ENCODE measurements at regions not wholly inside any gene's neighbourhood (a gene's known extent, or its start where the extent isn't known, plus 50 kb on each side); places are given as distances from the start of the nearest gene placed in this dataset.
"Not testable (repeated sequence)": the region's sequence is repeated elsewhere in the genome, so short reads cannot be mapped to it uniquely, and the experiment has no call there.

GRCh38 chr6:49118478-49118877, 344.6 kb downstream of the MMUT start:
- DNase-seq (ENCODE audit: low read depth in 2 of 3, low spot score in 2 of 3) = no peak

DNA sequence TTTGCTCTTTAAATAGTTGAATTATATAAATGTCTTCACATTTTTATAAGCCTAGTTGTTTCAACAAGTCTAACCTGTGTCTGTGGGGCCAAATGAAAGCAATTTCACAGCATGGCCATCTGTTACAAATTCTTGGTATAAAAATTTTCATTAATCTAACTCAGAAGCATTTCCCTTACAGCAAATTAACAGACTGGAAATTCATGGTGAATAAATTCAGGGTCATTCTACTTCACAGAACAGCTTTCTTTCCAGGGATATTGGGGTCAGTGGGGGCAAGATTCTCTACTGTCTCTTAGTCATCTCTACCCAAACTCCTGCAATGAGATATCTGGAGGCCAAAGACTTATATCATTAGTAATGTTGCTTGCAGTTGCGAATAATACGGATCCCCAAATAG, 352.1 kb downstream of the MMUT start:
- no peak for DNase-seq (ENCODE audit: low read depth in 2 of 3, low spot score in 2 of 3)

DNA sequence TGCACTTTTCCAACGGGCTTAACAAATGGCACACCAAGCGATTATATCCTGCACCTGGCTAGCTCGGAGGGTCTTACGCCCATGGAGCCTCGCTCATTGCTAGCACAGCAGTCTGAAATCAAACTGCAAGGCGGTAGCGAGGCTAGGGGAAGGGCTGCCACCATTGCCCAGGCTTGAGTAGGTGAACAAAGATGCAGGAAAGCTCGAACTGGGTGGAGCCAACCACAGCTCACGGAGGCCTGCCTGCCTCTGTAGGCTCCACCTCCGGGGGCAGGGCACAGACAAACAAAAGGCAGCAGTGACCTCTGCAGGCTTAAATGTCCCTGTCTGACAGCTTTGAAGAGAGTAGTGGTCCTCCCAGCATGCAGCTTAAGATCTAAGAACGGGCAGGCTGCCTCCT, 365.4 kb downstream of the MMUT start:
- DNase-seq (ENCODE audit: low read depth in 2 of 3, low spot score in 2 of 3) = not testable (repeated sequence)

GRCh38 chr6:49097116-49097515, 365.9 kb downstream of the MMUT start:
- DNase-seq (ENCODE audit: low read depth in 2 of 3, low spot score in 2 of 3) = no peak

GRCh38 chr6:49088631-49089030, 374.4 kb downstream of the MMUT start:
- no peak for DNase-seq (ENCODE audit: low read depth in 2 of 3, low spot score in 2 of 3)

- DNase-seq (ENCODE audit: low read depth in 2 of 3, low spot score in 2 of 3) = no peak
Measured at GRCh38 chr6:49087369-49087768, 375.7 kb downstream of the MMUT start.

DNA sequence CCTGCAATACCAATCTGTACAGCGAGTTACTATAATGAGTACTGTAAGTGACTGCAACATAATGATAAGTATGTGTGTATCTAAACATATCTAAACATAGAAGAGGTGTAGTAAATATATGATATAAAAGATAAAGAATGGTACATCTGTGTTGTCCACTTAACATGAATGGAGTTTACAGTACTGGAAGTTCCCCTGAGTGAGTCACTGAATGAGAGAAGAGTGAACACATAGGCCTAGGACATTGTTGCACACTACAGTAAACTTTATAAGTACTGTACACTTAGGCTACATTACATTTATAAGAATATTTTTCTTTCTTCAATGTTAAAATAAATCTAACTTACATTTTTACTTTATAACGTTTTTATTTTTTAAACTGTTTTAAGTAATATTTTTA, 380.4 kb downstream of the MMUT start:
- no peak for DNase-seq (ENCODE audit: low read depth in 2 of 3, low spot score in 2 of 3)

GRCh38 chr6:49072885-49073620, 390.0 kb downstream of the MMUT start:
- DNase-seq (ENCODE audit: low read depth in 2 of 3, low spot score in 2 of 3) = no peak

- no peak for DNase-seq (ENCODE audit: low read depth in 2 of 3, low spot score in 2 of 3)
Measured at GRCh38 chr6:49072146-49072545, 390.9 kb downstream of the MMUT start.

DNA sequence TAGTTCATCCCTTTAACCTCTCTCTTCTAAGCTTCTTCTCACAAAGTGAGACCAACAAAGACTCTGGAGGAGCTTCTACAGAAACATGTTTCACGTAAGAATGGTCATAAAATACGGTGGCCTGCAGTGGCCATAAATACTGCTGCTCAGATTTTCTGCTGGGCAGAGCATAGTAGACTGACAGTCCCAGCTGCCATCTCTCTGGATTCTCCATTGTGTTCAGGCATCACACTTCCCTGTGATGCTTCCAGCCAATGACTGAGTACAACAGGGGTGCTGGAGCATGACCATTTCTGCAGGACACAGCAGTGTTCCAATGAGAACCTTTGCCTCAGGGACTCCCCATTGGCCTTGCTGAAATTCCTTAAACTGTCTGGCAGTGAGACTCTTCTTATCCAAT, 392.6 kb downstream of the MMUT start:
- DNase-seq (ENCODE audit: low read depth in 2 of 3, low spot score in 2 of 3) = no peak

- DNase-seq (ENCODE audit: low read depth in 2 of 3, low spot score in 2 of 3) = no peak
Measured at GRCh38 chr6:49054311-49054710, 408.7 kb downstream of the MMUT start.

DNA sequence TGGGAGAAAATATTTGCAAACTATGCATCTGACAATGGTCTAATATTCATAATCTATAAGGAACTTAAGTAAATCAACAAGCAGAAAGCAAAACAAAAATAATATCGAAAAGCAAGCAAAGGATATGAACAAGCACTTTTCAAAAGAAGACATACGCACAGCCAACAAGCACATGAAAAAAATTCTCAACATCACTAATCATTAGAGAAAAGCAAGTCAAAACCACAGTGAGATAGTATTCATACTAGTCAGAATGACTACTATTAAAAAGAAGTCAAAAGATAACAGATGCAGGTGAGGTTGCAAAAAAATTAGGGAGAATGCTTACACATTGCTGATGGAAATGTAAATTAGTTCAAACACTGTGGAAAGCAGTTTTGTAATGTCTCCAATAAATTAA, 410.2 kb downstream of the MMUT start:
- no peak for DNase-seq (ENCODE audit: low read depth in 2 of 3, low spot score in 2 of 3)

DNA sequence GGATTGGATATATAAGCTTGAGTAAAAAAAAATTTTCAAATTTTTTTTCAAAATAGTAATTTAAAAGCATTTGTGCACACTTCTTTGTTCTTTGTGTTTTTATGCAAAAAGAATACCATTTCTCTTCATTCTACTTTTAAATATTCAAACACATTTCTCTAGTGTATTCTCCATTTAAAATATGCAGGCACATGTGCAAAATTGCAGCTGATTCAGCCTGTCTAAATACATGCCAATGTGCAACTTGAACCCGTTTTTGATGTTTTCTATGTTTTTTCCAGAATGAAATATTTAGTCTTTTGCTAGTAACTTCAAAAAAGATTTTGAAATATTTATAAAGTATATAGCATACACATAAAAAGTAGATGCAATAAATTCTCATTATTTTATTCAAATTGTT, 411.8 kb downstream of the MMUT start:
- no peak for DNase-seq (ENCODE audit: low read depth in 2 of 3, low spot score in 2 of 3)

DNA sequence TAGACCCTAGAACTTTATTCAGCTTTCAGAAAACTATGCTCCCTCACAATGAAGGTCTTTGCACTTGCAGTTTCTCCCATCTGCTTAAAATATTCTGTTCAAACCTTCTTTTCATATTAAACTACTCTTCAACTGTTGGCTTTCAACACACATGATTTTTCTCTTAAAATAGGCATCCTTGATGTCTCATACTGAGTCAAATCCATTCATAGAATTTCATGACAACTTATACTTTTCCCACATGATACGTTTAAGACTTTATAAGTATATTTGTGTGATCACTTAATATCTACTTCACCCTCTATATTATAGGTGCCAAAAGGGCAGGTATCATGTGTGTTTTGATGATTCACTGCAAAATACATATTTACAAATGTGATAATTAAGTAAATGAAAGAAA, 412.5 kb downstream of the MMUT start:
- DNase-seq (ENCODE audit: low read depth in 2 of 3, low spot score in 2 of 3) = no peak

DNA sequence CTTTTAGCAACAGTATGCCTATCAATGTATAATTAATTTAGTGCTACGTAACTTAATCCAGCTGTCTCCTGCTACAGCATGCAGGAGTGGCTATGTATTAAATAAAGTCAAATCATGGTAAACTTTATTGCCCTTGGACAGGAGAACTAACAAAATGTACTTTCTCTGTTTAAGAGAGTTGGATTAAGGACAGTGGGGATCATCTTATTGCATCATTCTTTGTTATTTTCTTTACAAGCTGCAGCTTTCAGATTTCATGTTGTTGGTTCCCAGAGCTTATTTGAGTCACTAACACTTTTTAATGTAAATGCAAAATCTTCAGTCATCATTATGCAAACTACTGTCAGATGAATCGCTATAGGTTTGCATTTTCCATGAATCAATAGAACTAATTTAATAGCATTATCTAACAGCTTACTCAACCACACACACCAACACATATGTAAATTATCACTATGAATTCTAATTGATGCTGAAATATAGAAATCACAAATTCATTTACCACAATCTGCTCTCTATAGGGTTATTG, 424.7 kb downstream of the MMUT start:
- no peak for DNase-seq (ENCODE audit: low read depth in 2 of 3, low spot score in 2 of 3)

DNA sequence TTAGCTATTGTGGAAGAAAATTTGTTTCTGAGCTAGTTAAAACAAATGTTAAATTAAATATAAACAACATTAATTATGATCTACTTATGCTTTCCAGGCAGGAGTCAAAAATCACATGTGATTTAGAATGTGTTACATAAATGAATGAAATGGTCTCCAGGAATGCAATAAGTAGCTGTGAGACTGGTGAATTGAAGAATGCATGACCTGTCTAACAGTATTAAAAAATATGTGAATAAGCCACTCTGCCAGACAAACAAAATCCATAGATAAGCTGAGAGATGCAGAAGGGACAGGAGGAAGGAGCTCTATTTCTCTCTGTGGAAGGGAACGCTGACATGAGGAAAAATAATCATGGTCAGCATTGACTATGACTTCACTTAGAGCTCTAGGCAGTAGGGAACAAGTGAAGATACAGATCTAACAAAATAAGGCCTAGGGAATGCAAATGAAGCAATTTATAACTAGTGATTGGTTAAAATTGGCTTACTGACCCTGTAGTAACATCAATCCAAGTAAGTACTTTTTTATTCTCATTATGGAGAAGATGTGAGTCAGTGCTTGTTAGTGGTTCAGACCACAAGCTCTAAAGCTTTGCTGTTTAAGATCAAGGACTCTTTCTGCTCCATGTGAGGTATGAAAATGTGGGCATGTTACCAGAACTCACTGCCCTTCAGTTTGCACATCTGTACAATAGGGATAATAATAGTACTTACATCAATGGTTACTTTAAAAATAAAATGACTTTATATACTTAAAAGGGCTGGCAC, 432.6 kb downstream of the MMUT start:
- DNase-seq (ENCODE audit: low read depth in 2 of 3, low spot score in 2 of 3) = no peak

GRCh38 chr6:49027644-49028043, 435.4 kb downstream of the MMUT start:
- no peak for DNase-seq (ENCODE audit: low read depth in 2 of 3, low spot score in 2 of 3)

GRCh38 chr6:49025273-49026240, 437.5 kb downstream of the MMUT start:
- DNase-seq (ENCODE audit: low read depth in 2 of 3, low spot score in 2 of 3) = no peak

GRCh38 chr6:49004801-49005200, 458.3 kb downstream of the MMUT start:
- no peak for DNase-seq (ENCODE audit: low read depth in 2 of 3, low spot score in 2 of 3)

DNA sequence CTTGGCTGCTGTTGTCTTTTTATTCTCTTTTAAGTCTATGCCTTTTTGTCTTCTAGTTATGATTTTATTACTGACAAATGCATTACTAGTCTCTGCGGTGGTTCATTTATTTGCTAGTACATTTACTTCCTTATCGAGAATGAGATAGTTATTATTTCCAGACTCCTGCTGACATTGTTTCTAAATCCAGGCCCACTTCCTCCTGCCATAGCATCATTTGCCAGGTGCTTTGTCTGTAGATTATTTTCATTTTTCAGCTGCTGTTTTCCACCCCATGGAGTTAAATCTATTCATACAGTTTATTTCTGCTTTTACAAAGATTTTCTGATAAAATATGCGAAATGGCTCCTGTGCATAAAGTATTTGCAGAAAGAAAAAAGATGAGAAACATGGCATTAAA, 459.7 kb downstream of the MMUT start:
- DNase-seq (ENCODE audit: low read depth in 2 of 3, low spot score in 2 of 3) = no peak

All from hematopoietic multipotent progenitor cell (in vitro differentiated cells).